ENCODE measurements at regions not wholly inside any gene's neighbourhood (a gene's known extent, or its start where the extent isn't known, plus 50 kb on each side); places are given as distances from the start of the nearest gene placed in this dataset.

DNA sequence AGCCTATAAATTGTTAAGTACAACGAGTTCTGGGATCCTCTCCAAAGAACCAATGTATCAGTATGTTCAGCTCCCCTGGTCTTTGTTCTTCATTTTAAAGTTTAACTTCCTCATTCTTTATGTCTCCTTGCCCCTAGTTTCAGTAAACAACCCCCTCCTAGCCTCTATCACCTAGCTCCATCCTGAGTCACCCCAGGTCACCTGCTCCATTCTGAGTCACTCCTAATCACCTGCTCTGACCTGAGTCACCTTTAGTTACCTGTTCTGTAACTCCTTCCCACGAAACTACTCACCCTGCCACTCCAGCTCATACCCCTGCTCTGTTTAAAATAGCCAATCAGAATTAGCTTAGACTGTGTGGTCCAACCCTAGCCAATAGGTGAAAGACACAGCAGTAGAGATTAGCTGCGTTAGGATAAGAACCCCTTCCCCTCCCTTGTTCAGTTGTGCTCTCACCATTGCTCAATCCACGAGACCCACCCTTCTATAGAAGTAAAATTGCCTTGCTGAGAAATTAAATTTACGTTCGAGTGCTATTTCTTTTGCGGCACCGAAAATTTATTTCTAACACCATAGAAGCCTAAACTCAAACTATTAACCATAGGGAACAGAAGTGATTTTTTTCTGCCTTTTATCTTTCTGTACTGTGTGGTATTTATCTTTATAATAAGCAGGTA is 245.0 kb upstream of the ADAMTS9 start:
- no peak for TF ChIP-seq POLR2AphosphoS5 (IDR thresholded peaks at IDR 0.05; ENCODE audit: low read depth, low read length)
- TF ChIP-seq CTCF (IDR thresholded peaks at IDR 0.05 in 2 of 3, conservative IDR thresholded peaks at IDR 0.05 in 1 of 3; ENCODE audit: borderline replicate concordance in 1 of 3, insufficient read depth in 1 of 3, low read depth in 2 of 3, low read length in 2 of 3), result no peak
- TF ChIP-seq REST (IDR thresholded peaks at IDR 0.05; ENCODE audit: low read depth), result no peak
- TF ChIP-seq RAD21 (IDR thresholded peaks at IDR 0.05; ENCODE audit: low read depth), result no peak
- TF ChIP-seq, protein P1, sequence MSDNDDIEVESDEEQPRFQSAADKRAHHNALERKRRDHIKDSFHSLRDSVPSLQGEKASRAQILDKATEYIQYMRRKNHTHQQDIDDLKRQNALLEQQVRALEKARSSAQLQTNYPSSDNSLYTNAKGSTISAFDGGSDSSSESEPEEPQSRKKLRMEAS (IDR thresholded peaks at IDR 0.05), result no peak
- TF ChIP-seq SIN3A (IDR thresholded peaks at IDR 0.05; ENCODE audit: low read depth), result no peak
- TF ChIP-seq ATF3 (IDR thresholded peaks at IDR 0.05), result no peak
